ENCODE measurements at regions not wholly inside any gene's neighbourhood (a gene's known extent, or its start where the extent isn't known, plus 50 kb on each side); places are given as distances from the start of the nearest gene placed in this dataset.

DNA sequence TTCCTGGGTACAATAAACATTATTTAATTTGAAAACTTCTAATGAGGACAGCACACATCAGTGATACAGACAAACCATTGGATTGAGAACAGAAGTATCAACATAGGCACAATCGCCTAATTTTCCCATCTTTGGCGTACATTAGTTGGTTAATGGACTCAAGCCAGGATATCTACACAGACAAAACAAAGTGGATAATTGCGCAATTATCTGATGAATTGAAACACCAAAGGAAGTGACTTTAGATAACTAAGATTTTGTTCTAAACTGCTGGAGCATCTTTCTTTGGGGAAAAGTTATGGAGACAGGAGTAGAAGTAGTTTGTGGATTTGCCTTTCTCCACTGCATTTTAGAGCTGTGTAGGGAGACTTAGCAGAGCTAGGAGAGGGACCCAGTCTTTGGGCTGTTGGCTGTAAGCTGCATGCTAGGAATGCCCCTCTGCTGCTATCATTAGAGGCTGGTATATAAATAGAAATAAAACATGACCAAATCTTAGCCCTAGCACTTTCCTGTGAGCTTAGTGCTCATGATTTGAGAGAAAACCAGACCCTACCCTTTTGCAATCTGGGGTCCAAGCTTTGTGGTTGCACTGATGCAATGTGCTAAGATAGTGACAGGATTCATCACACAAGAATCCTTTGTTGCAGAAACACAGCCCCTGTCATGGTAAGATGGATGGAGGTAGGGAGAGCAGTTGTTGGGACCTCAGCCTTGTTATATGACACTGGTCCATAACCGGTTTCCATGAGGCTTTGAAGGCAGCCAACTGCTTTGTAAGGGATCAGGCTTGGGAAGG is 264.5 kb upstream of the PIK3C3 start:
- Histone ChIP-seq H3K9ac (ENCODE audit: low read length) (no peak overlapping the region), H3K4me1 (ENCODE audit: control insufficient read depth, insufficient read depth, low read length) (no peaks in the 10 kb centered on the region), H3K4me3 (ENCODE audit: low read length) (no peak overlapping the region), H3K9me3 (ENCODE audit: control insufficient read depth, low read length) (peaks cover 1% of the 10 kb centered on the region), H3K27me3 (replicated peaks; ENCODE audit: control insufficient read depth, insufficient read depth, low read length) (no peaks in the 10 kb centered on the region), H3K36me3 (ENCODE audit: control insufficient read depth, insufficient read depth, low read length, severe bottlenecking) (no peaks in the 10 kb centered on the region)
- DNase-seq (ENCODE audit: low read depth): no peak

DNA sequence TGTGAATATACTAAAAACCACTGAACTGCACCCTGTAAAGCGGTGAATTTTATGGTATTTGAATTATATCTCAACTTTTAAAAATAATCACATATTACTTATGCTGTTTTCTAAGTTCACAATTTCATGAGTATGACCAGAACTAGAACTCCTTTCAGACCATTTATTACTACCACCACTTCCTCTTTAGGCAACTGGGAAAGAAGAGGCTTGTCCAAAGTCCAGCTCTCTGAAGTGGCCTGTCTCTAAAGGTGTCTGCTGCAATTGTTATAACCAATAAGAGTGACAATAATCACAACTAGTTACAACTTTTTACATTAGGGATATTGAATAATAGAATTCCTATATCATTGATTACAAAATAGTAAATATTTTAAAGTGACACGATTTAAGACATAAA is 267.9 kb upstream of the PIK3C3 start:
- no peak for DNase-seq (ENCODE audit: low read depth)
- H3K9me3 ChIP-seq (ENCODE audit: control insufficient read depth, low read length): peaks cover 21% of the 10 kb centered on the region
- H3K4me1 ChIP-seq (ENCODE audit: control insufficient read depth, insufficient read depth, low read length): no peaks in the 10 kb centered on the region
- H3K27me3 ChIP-seq (replicated peaks; ENCODE audit: control insufficient read depth, insufficient read depth, low read length): no peaks in the 10 kb centered on the region
- no peak overlapping the region for H3K9ac ChIP-seq (ENCODE audit: low read length)
- H3K4me3 ChIP-seq (ENCODE audit: low read length): no peak overlapping the region
- H3K36me3 ChIP-seq (ENCODE audit: control insufficient read depth, insufficient read depth, low read length, severe bottlenecking): no peaks in the 10 kb centered on the region

- H3K9me3 ChIP-seq (ENCODE audit: control insufficient read depth, low read length): peaks cover 21% of the 10 kb centered on the region
- no peak overlapping the region for H3K9ac ChIP-seq (ENCODE audit: low read length)
- no peaks in the 10 kb centered on the region for H3K4me1 ChIP-seq (ENCODE audit: control insufficient read depth, insufficient read depth, low read length)
- H3K4me3 ChIP-seq (ENCODE audit: low read length): no peak overlapping the region
- no peaks in the 10 kb centered on the region for H3K36me3 ChIP-seq (ENCODE audit: control insufficient read depth, insufficient read depth, low read length, severe bottlenecking)
- no peaks in the 10 kb centered on the region for H3K27me3 ChIP-seq (replicated peaks; ENCODE audit: control insufficient read depth, insufficient read depth, low read length)
- peak; percentile 26 for DNase-seq (ENCODE audit: low read depth)
Observed at GRCh38 chr18:41681138-41681880, 273.7 kb upstream of the PIK3C3 start.

DNA sequence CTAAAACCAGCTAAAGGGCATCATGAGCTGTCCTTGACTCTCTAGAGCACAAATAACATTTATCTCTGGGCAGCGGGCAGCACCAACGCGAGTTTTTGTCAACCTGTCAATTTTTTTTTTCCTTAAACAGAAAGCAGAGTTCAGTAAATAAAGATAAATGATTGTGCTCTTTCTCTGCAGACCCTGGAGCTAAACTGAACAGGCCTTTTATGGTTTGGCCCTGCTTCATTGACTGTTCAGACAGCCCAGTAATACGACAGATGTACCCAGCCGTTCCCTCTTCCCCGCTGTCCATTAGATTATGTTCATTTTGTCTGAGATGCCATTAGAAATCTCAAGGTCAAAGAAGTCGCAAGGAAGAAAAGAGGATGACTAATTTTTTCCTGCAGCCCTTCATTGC is 280.5 kb upstream of the PIK3C3 start:
- Histone ChIP-seq H3K36me3 (ENCODE audit: control insufficient read depth, insufficient read depth, low read length, severe bottlenecking) (no peaks in the 10 kb centered on the region), H3K9ac (ENCODE audit: low read length) (no peak overlapping the region), H3K9me3 (ENCODE audit: control insufficient read depth, low read length) (no peaks in the 10 kb centered on the region), H3K27me3 (replicated peaks; ENCODE audit: control insufficient read depth, insufficient read depth, low read length) (no peaks in the 10 kb centered on the region), H3K4me3 (ENCODE audit: low read length) (no peak overlapping the region), H3K4me1 (ENCODE audit: control insufficient read depth, insufficient read depth, low read length) (no peaks in the 10 kb centered on the region)
- no peak for DNase-seq (ENCODE audit: low read depth)

DNA sequence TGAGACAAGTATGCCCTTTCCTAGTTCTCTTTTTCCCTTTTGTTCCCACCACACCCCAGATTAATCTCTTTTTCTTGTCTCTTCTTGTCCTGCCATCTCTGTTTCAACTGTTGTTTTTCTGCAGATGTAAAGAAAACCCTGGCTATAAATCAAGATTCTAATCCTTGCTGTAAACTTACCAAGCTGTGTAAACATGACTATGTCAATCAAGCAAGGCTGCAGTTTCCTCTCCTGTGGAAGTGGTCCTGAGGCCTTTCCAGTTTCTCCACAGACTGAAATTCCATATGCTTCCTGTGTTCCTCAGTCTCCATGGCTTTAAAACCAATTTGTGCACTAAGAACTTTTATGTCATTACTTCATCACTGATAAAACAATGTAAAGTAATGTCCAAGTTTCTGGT is 288.8 kb upstream of the PIK3C3 start:
- no peaks in the 10 kb centered on the region for H3K36me3 ChIP-seq (ENCODE audit: control insufficient read depth, insufficient read depth, low read length, severe bottlenecking)
- no peaks in the 10 kb centered on the region for H3K27me3 ChIP-seq (replicated peaks; ENCODE audit: control insufficient read depth, insufficient read depth, low read length)
- DNase-seq (ENCODE audit: low read depth): peak; percentile 50
- no peak overlapping the region for H3K4me3 ChIP-seq (ENCODE audit: low read length)
- no peaks in the 10 kb centered on the region for H3K4me1 ChIP-seq (ENCODE audit: control insufficient read depth, insufficient read depth, low read length)
- peaks cover 9% of the 10 kb centered on the region for H3K9me3 ChIP-seq (ENCODE audit: control insufficient read depth, low read length)
- no peak overlapping the region for H3K9ac ChIP-seq (ENCODE audit: low read length)

DNA sequence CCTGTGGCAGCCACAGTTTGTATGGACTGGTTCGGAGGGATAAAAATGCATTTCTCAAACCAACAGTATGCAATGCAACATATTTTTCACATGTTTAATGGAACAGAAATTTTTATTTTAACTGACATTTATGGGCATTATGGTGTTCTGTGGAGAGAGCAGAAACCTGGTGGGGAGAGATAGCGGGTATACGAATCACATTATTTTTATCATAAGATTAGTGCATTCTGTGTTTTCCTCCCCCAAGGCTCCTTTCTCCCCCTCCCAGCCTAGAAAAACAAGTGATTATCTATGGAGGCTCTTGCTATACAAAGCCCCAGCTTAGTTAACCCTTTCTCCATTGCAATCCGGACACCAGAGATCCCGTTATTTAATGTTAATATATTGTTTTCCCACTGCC is 289.8 kb upstream of the PIK3C3 start:
- no peak for DNase-seq (ENCODE audit: low read depth)
- peaks cover 9% of the 10 kb centered on the region for H3K9me3 ChIP-seq (ENCODE audit: control insufficient read depth, low read length)
- no peak overlapping the region for H3K4me3 ChIP-seq (ENCODE audit: low read length)
- H3K4me1 ChIP-seq (ENCODE audit: control insufficient read depth, insufficient read depth, low read length): no peaks in the 10 kb centered on the region
- H3K27me3 ChIP-seq (replicated peaks; ENCODE audit: control insufficient read depth, insufficient read depth, low read length): no peaks in the 10 kb centered on the region
- no peaks in the 10 kb centered on the region for H3K36me3 ChIP-seq (ENCODE audit: control insufficient read depth, insufficient read depth, low read length, severe bottlenecking)
- no peak overlapping the region for H3K9ac ChIP-seq (ENCODE audit: low read length)

- peaks cover 9% of the 10 kb centered on the region for H3K9me3 ChIP-seq (ENCODE audit: control insufficient read depth, low read length)
- peak; percentile 44 for DNase-seq (ENCODE audit: low read depth)
- H3K9ac ChIP-seq (ENCODE audit: low read length): no peak overlapping the region
- no peaks in the 10 kb centered on the region for H3K4me1 ChIP-seq (ENCODE audit: control insufficient read depth, insufficient read depth, low read length)
- H3K27me3 ChIP-seq (replicated peaks; ENCODE audit: control insufficient read depth, insufficient read depth, low read length): no peaks in the 10 kb centered on the region
- no peaks in the 10 kb centered on the region for H3K36me3 ChIP-seq (ENCODE audit: control insufficient read depth, insufficient read depth, low read length, severe bottlenecking)
- H3K4me3 ChIP-seq (ENCODE audit: low read length): no peak overlapping the region
Observed at GRCh38 chr18:41660654-41661053, 294.4 kb upstream of the PIK3C3 start.

DNA sequence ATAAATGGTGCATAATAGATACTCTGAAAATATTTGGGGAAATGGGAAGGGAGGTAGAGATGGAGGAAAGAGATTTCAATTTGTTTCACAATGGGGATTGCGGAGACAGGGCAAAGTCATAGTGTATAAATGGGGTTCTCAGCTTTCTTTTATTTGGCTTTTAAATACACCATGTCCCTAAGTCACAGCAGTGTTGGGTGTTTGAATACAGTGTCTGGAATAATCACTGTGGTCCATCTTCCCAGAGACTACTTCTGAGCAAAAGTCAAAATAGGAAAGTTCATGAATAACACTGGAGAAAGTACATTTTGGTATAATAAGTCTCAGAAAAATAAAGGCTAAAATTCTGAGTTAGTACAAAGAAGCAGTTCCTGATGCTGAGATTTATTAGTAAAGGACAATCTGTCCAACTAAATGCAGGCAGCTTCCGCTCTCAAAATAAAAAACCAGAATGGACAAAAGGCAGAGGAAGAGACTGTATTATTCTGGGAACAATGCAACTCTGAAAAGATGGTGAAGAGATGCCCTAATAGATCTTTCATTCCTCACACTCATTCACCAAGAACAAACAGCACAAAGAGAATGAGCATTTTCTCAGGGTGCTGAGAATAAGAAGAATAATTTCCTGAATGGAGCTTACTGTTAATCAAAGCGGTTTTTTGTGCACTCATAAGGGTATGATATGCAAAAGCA is 295.4 kb upstream of the PIK3C3 start:
- Histone ChIP-seq H3K36me3 (ENCODE audit: control insufficient read depth, insufficient read depth, low read length, severe bottlenecking) (no peaks in the 10 kb centered on the region), H3K9ac (ENCODE audit: low read length) (no peak overlapping the region)
- DNase-seq (ENCODE audit: low read depth): no peak

DNA sequence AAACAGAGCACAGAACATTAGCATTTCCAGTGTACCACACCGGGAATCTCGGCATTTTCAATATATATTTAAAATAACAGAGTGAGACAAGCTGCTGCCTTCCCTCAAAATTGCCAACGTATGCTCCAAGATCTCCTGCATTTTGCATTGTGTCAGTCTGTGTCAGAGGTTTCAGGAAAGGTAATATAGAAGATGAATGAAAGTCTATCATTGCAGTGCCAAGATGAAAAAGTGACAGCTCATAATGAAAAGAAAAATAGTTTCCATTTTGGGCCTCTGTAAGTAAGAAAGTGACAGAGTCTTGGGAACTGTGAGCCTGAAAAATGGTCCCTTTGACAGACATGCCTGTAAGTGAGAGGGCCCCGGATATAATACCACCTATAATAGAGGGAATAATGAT is 297.8 kb upstream of the PIK3C3 start:
- DNase-seq (ENCODE audit: low read depth): no peak
- Histone ChIP-seq H3K36me3 (ENCODE audit: control insufficient read depth, insufficient read depth, low read length, severe bottlenecking) (no peaks in the 10 kb centered on the region), H3K27me3 (replicated peaks; ENCODE audit: control insufficient read depth, insufficient read depth, low read length) (no peaks in the 10 kb centered on the region), H3K9me3 (ENCODE audit: control insufficient read depth, low read length) (no peaks in the 10 kb centered on the region), H3K9ac (ENCODE audit: low read length) (no peak overlapping the region), H3K4me3 (ENCODE audit: low read length) (no peak overlapping the region), H3K4me1 (ENCODE audit: control insufficient read depth, insufficient read depth, low read length) (no peaks in the 10 kb centered on the region)

More for the DNA sequence above, 295.4 kb upstream of the PIK3C3 start:
- Histone ChIP-seq H3K27me3 (replicated peaks; ENCODE audit: control insufficient read depth, insufficient read depth, low read length) (no peaks in the 10 kb centered on the region), H3K4me3 (ENCODE audit: low read length) (no peak overlapping the region), H3K4me1 (ENCODE audit: control insufficient read depth, insufficient read depth, low read length) (no peaks in the 10 kb centered on the region), H3K9me3 (ENCODE audit: control insufficient read depth, low read length) (peaks cover 4% of the 10 kb centered on the region)

GRCh38 chr18:41655074-41655473 is 300.0 kb upstream of the PIK3C3 start:
- Histone ChIP-seq H3K27me3 (replicated peaks; ENCODE audit: control insufficient read depth, insufficient read depth, low read length) (no peaks in the 10 kb centered on the region), H3K36me3 (ENCODE audit: control insufficient read depth, insufficient read depth, low read length, severe bottlenecking) (no peaks in the 10 kb centered on the region), H3K9ac (ENCODE audit: low read length) (no peak overlapping the region), H3K4me1 (ENCODE audit: control insufficient read depth, insufficient read depth, low read length) (no peaks in the 10 kb centered on the region), H3K4me3 (ENCODE audit: low read length) (no peak overlapping the region), H3K9me3 (ENCODE audit: control insufficient read depth, low read length) (no peaks in the 10 kb centered on the region)
- DNase-seq (ENCODE audit: low read depth): peak; percentile 74

- no peak overlapping the region for H3K9ac ChIP-seq (ENCODE audit: low read length)
Observed at GRCh38 chr18:41647914-41648313, 307.1 kb upstream of the PIK3C3 start.

More at GRCh38 chr18:41647914-41648313, 307.1 kb upstream of the PIK3C3 start:
- Histone ChIP-seq H3K27me3 (replicated peaks; ENCODE audit: control insufficient read depth, insufficient read depth, low read length) (no peaks in the 10 kb centered on the region), H3K4me3 (ENCODE audit: low read length) (no peak overlapping the region), H3K4me1 (ENCODE audit: control insufficient read depth, insufficient read depth, low read length) (no peaks in the 10 kb centered on the region), H3K9me3 (ENCODE audit: control insufficient read depth, low read length) (no peaks in the 10 kb centered on the region), H3K36me3 (ENCODE audit: control insufficient read depth, insufficient read depth, low read length, severe bottlenecking) (no peaks in the 10 kb centered on the region)
- no peak for DNase-seq (ENCODE audit: low read depth)
